Body of pancreas (tissue), 4 donors: ENCODE measurements at regions not wholly inside any gene's neighbourhood (a gene's known extent, or its start where the extent isn't known, plus 50 kb on each side); places are given as distances from the start of the nearest gene placed in this dataset.

ENCODE experiments used
- CTCF ChIP-seq, 7 experiments: fragments of 450-650 bp in 4 of 7; fragments of 200-600 bp in 3 of 7; sonication (generic) in 3 of 7; IDR thresholded peaks; one replicate each; pipeline ENCODE4 v1.5.1; 2016 to 2019; ENCODE audit warnings: antibody characterized with exemption in 7 of 7
- POLR2A ChIP-seq, 3 donors: fragments of 450-650 bp; IDR thresholded peaks; one replicate each; pipeline ENCODE4 v1.6.1; 2016; ENCODE audit warnings: antibody characterized with exemption in 3 of 3, mild to moderate bottlenecking in 2 of 3

- TF ChIP-seq CTCF (IDR thresholded peaks at IDR 0.05) (no peak), POLR2A (IDR thresholded peaks at IDR 0.05) (no peak)
Measured at GRCh38 chr4:33882246-33882990, 2361.9 kb downstream of the ARAP2 start.
